Right atrium auricular region (tissue), 2 donors: ENCODE measurements at regions not wholly inside any gene's neighbourhood (a gene's known extent, or its start where the extent isn't known, plus 50 kb on each side); places are given as distances from the start of the nearest gene placed in this dataset.

Experiments
- DNase-seq: peaks from one replicate; pipeline ENCODE4 v3.0.0-alpha.2; 2019; ENCODE audit warnings: low spot score
- H3K27ac ChIP-seq, 2 donors: fragments of 200-600 bp; sonication (generic); 1 replicate in 1 of 2; 2 replicates in 1 of 2; pipeline ENCODE4 v1.5.1; 2016 to 2019
- H3K27me3 ChIP-seq, 2 donors: fragments of 200-600 bp; sonication (generic); one replicate each; pipeline versions ENCODE4 v1.5.1 to v1.6.0; 2017 to 2019
- H3K36me3 ChIP-seq: fragments of 200-600 bp; sonication (generic); one replicate; pipeline ENCODE4 v1.5.1; 2016
- H3K4me1 ChIP-seq, 2 donors: fragments of 200-600 bp; sonication (generic); one replicate each; pipeline versions ENCODE4 v1.5.1 to v1.6.0; 2017 to 2019
- H3K4me3 ChIP-seq, 2 donors: fragments of 200-600 bp; sonication (generic); 1 replicate in 1 of 2; 2 replicates in 1 of 2; pipeline ENCODE4 v1.5.1; 2017 to 2019; ENCODE audit warnings: mild to moderate bottlenecking in 1 of 2, moderate library complexity in 1 of 2
- H3K9me3 ChIP-seq, 2 donors: fragments of 200-600 bp; sonication (generic); one replicate each; pipeline ENCODE4 v1.5.1; 2019
- CTCF ChIP-seq, 2 donors: fragments of 200-600 bp; sonication (generic); IDR thresholded peaks; one replicate each; pipeline ENCODE4 v1.5.1; 2019; ENCODE audit warnings: antibody characterized with exemption in 2 of 2

GRCh38 chr3:189121092-189121491 lies 50.7 kb upstream of the TPRG1 start:
- peaks cover 0 to 6% of the 10 kb centered on the region in 2 donors for H3K9me3 ChIP-seq
- H3K4me3 ChIP-seq, result no peak overlapping the region
- DNase-seq, result no peak
- no peaks in the 10 kb centered on the region for H3K36me3 ChIP-seq
- H3K27me3 ChIP-seq, result no peaks in the 10 kb centered on the region
- H3K27ac ChIP-seq, result peak overlapping the region in 1 of 2 donors; percentile 13
- TF ChIP-seq CTCF (IDR thresholded peaks at IDR 0.05), result no peak
- peaks cover 0 to 20% of the 10 kb centered on the region in 2 donors for H3K4me1 ChIP-seq
